Parathyroid adenoma (tissue), 2 donors: ENCODE measurements at regions not wholly inside any gene's neighbourhood (a gene's known extent, or its start where the extent isn't known, plus 50 kb on each side); places are given as distances from the start of the nearest gene placed in this dataset.

Source experiments
- H2AFZ ChIP-seq: fragments of 300-600 bp; sonication (generic); one replicate; pipeline ENCODE4 v1.7.0; 2017; ENCODE audit warnings: antibody characterized with exemption, mild to moderate bottlenecking
- H3K27ac ChIP-seq: fragments of 300-600 bp; sonication (generic); one replicate; pipeline ENCODE4 v1.7.0; 2017
- H3K27me3 ChIP-seq: fragments of 300-600 bp; sonication (generic); one replicate; pipeline ENCODE4 v1.7.0; 2017; ENCODE audit warnings: low read length; ENCODE audit not compliant: control insufficient read depth, insufficient read depth
- H3K36me3 ChIP-seq: fragments of 300-600 bp; sonication (generic); one replicate; pipeline ENCODE4 v1.7.0; 2017; ENCODE audit warnings: low read length; ENCODE audit not compliant: control insufficient read depth, insufficient read depth
- H3K4me1 ChIP-seq: fragments of 300-600 bp; sonication (generic); one replicate; pipeline ENCODE4 v1.7.0; 2017; ENCODE audit warnings: control low read depth
- H3K4me2 ChIP-seq: fragments of 300-600 bp; sonication (generic); one replicate; pipeline ENCODE4 v1.7.0; 2017; ENCODE audit warnings: low read length
- H3K4me3 ChIP-seq: fragments of 300-600 bp; sonication (generic); one replicate; pipeline ENCODE4 v1.7.0; 2017; ENCODE audit warnings: low read depth, low read length
- H3K79me2 ChIP-seq: fragments of 300-600 bp; sonication (generic); one replicate; pipeline ENCODE4 v1.7.0; 2017; ENCODE audit warnings: control low read depth
- H3K9ac ChIP-seq: fragments of 300-600 bp; sonication (generic); one replicate; pipeline ENCODE4 v1.7.0; 2017; ENCODE audit warnings: mild to moderate bottlenecking
- H3K9me3 ChIP-seq: fragments of 300-600 bp; sonication (generic); one replicate; pipeline ENCODE4 v1.7.0; 2017; ENCODE audit warnings: low read length; ENCODE audit not compliant: control insufficient read depth
- CTCF ChIP-seq: fragments of 300-600 bp; sonication (generic); IDR thresholded peaks from one replicate; pipeline ENCODE4 v1.7.0; 2017; ENCODE audit warnings: antibody characterized with exemption, mild to moderate bottlenecking
- donor health status: primary hyperparathyroidism.

GRCh38 chr4:27629532-27630225 lies 769.0 kb downstream of the STIM2 start:
- H3K9me3 ChIP-seq = no peaks in the 10 kb centered on the region
- no peak overlapping the region for H3K4me3 ChIP-seq
- no peaks in the 10 kb centered on the region for H3K36me3 ChIP-seq
- no peak overlapping the region for H2AFZ ChIP-seq
- no peak overlapping the region for H3K27ac ChIP-seq
- H3K4me2 ChIP-seq = no peak overlapping the region
- H3K27me3 ChIP-seq = no peaks in the 10 kb centered on the region
- H3K79me2 ChIP-seq = no peaks in the 10 kb centered on the region
- H3K4me1 ChIP-seq = no peaks in the 10 kb centered on the region
- no peak overlapping the region for H3K9ac ChIP-seq
- TF ChIP-seq CTCF = no peak

- H3K27me3 ChIP-seq = no peaks in the 10 kb centered on the region
- H3K27ac ChIP-seq = no peak overlapping the region
- H3K4me3 ChIP-seq = no peak overlapping the region
- H2AFZ ChIP-seq = no peak overlapping the region
- no peaks in the 10 kb centered on the region for H3K4me1 ChIP-seq
- TF ChIP-seq CTCF = no peak
- H3K9me3 ChIP-seq = no peaks in the 10 kb centered on the region
- H3K79me2 ChIP-seq = no peaks in the 10 kb centered on the region
- no peaks in the 10 kb centered on the region for H3K36me3 ChIP-seq
- H3K9ac ChIP-seq = no peak overlapping the region
- H3K4me2 ChIP-seq = no peak overlapping the region
Measured at GRCh38 chr4:27635936-27636913, 775.6 kb downstream of the STIM2 start.

GRCh38 chr4:27638163-27638915 lies 777.7 kb downstream of the STIM2 start:
- Histone ChIP-seq H3K9me3 (no peaks in the 10 kb centered on the region), H2AFZ (no peak overlapping the region), H3K79me2 (no peaks in the 10 kb centered on the region), H3K4me3 (no peak overlapping the region), H3K36me3 (no peaks in the 10 kb centered on the region), H3K27ac (no peak overlapping the region), H3K4me2 (no peak overlapping the region), H3K4me1 (no peaks in the 10 kb centered on the region), H3K27me3 (no peaks in the 10 kb centered on the region), H3K9ac (no peak overlapping the region)
- no peak for TF ChIP-seq CTCF

GRCh38 chr4:27643101-27643500 lies 782.5 kb downstream of the STIM2 start:
- H3K9ac ChIP-seq = no peak overlapping the region
- H3K27me3 ChIP-seq = no peaks in the 10 kb centered on the region
- no peaks in the 10 kb centered on the region for H3K9me3 ChIP-seq
- H3K36me3 ChIP-seq = no peaks in the 10 kb centered on the region
- no peak overlapping the region for H3K4me2 ChIP-seq
- H3K4me1 ChIP-seq = no peaks in the 10 kb centered on the region
- no peak for TF ChIP-seq CTCF
- H3K27ac ChIP-seq = no peak overlapping the region
- H2AFZ ChIP-seq = no peak overlapping the region
- no peaks in the 10 kb centered on the region for H3K79me2 ChIP-seq
- no peak overlapping the region for H3K4me3 ChIP-seq
